Ishikawa (cell line): ENCODE measurements at regions not wholly inside any gene's neighbourhood (a gene's known extent, or its start where the extent isn't known, plus 50 kb on each side); places are given as distances from the start of the nearest gene placed in this dataset.

Experiments
- CEBPB ChIP-seq: IDR thresholded peaks from 2 replicates; pipeline ENCODE4 v1.6.1; 2012
- EGR1 ChIP-seq: IDR thresholded peaks from 2 replicates; pipeline ENCODE4 v1.6.1; 2012
- EP300 ChIP-seq: IDR thresholded peaks from 2 replicates; pipeline ENCODE4 v1.6.1; 2012; ENCODE audit warnings: borderline replicate concordance
- FOXM1 ChIP-seq: IDR thresholded peaks from 2 replicates; pipeline ENCODE4 v1.6.1; 2012; ENCODE audit warnings: low read depth, borderline replicate concordance
- MAX ChIP-seq: IDR thresholded peaks from 2 replicates; pipeline ENCODE4 v1.6.1; 2012
- RAD21 ChIP-seq: IDR thresholded peaks from 2 replicates; pipeline ENCODE4 v1.6.1; 2012; ENCODE audit warnings: low read depth
- REST ChIP-seq: IDR thresholded peaks from 2 replicates; pipeline ENCODE4 v1.6.1; 2012; ENCODE audit warnings: low read depth, mild to moderate bottlenecking
- TAF1 ChIP-seq: IDR thresholded peaks from 2 replicates; pipeline ENCODE4 v1.6.1; 2012; ENCODE audit warnings: low read depth, mild to moderate bottlenecking
- TCF12 ChIP-seq: IDR thresholded peaks from 2 replicates; pipeline ENCODE4 v1.6.1; 2012; ENCODE audit warnings: low read depth
- YY1 ChIP-seq: IDR thresholded peaks from 2 replicates; pipeline ENCODE4 v1.6.1; 2012; ENCODE audit warnings: low read depth
- ZBTB7A ChIP-seq: IDR thresholded peaks from 2 replicates; pipeline ENCODE4 v1.6.1; 2012; ENCODE audit warnings: low read depth

- TF ChIP-seq EGR1: no peak
- TF ChIP-seq YY1: no peak
- no peak for TF ChIP-seq TAF1
- TF ChIP-seq TCF12: no peak
- TF ChIP-seq ZBTB7A: no peak
- TF ChIP-seq MAX: no peak
- TF ChIP-seq EP300: no peak
- no peak for TF ChIP-seq REST
- no peak for TF ChIP-seq FOXM1
- TF ChIP-seq CEBPB: no peak
- TF ChIP-seq RAD21: no peak
These were observed 125.3 kb downstream of the ADAMTS15 start for GRCh38 chr11:130573767-130574166.
